ENCODE measurements at regions not wholly inside any gene's neighbourhood (a gene's known extent, or its start where the extent isn't known, plus 50 kb on each side); places are given as distances from the start of the nearest gene placed in this dataset.

- TF ChIP-seq, protein P1, sequence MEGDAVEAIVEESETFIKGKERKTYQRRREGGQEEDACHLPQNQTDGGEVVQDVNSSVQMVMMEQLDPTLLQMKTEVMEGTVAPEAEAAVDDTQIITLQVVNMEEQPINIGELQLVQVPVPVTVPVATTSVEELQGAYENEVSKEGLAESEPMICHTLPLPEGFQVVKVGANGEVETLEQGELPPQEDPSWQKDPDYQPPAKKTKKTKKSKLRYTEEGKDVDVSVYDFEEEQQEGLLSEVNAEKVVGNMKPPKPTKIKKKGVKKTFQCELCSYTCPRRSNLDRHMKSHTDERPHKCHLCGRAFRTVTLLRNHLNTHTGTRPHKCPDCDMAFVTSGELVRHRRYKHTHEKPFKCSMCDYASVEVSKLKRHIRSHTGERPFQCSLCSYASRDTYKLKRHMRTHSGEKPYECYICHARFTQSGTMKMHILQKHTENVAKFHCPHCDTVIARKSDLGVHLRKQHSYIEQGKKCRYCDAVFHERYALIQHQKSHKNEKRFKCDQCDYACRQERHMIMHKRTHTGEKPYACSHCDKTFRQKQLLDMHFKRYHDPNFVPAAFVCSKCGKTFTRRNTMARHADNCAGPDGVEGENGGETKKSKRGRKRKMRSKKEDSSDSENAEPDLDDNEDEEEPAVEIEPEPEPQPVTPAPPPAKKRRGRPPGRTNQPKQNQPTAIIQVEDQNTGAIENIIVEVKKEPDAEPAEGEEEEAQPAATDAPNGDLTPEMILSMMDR (IDR thresholded peaks at IDR 0.05): no peak
These were observed 141.2 kb upstream of the SLC28A3 start for GRCh38 chr9:84481636-84482218.

DNA sequence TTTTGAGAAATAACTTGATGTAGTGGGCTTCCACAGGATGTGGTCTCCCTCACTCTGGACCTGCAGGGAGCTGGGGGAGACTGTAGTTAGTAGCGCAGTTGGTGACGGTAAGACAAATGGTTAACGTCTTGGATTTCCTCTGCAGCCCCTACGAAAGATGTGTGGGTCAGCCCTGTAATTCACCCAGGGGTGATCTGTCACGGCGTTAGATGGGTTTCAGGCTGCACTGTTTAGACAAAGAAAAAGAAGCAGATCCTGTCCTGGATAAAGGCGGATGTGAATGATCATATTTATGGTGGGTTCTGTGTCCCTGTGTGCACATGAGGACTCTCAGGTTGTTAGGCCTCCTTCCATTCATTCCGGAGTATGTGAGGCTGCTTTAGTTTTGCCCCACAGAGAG lies 142.0 kb upstream of the SLC28A3 start:
- TF ChIP-seq, protein P1 (IDR thresholded peaks at IDR 0.05): no peak

GRCh38 chr9:84484172-84484571 lies 143.6 kb upstream of the SLC28A3 start:
- TF ChIP-seq, protein P1 (IDR thresholded peaks at IDR 0.05): no peak

DNA sequence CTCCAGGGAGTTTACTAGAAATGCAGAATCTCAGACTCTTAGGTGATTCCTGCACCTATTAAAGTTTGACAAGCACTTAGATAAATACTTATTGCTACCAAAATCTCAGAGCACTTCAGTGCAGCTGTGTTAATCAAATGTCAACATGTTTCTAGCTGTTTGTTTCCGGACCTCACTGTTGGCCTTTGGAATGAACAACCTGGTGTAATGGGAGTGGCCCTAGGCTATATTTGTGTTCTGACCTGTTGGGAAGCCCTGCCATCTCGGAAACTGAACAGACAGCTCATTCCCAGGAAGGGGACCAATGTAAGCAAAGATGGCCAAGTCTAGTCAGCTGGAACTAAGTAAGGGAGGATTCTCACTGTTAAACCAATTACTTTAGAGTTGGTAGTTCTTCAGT lies 145.0 kb upstream of the SLC28A3 start:
- TF ChIP-seq, protein P1 (IDR thresholded peaks at IDR 0.05): no peak

- TF ChIP-seq, protein P1 (IDR thresholded peaks at IDR 0.05): no peak
These were observed 146.1 kb upstream of the SLC28A3 start for GRCh38 chr9:84486663-84487062.

GRCh38 chr9:84490206-84490841 lies 149.8 kb upstream of the SLC28A3 start:
- TF ChIP-seq, protein P1 (IDR thresholded peaks at IDR 0.05): no peak

DNA sequence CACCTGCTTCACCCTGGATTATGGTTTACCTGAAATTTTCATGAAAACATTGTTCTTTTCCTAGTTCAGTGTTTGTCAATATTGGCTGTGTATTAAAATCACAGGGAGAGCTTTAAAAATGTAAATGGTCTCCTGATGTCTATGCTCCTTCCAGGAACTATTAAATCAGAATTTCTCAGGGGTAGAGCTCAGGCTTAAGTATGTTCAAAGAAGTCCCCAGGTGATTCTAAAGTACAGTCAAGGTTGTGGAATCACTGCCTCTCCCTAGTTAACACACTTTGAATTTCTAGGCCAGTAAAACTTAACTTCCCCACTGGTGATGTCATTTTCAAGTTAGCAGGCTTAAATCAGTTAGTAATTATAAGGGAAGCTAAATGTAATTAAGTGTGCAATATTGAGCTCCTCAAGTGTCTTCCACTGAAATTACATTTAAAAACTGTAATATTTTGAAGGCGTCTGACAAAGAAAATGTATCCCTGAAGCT lies 150.3 kb upstream of the SLC28A3 start:
- TF ChIP-seq, protein P1 (IDR thresholded peaks at IDR 0.05): no peak

All from LNCAP (cell line).